Endothelial cell of umbilical vein (primary cell): ENCODE measurements at regions not wholly inside any gene's neighbourhood (a gene's known extent, or its start where the extent isn't known, plus 50 kb on each side); places are given as distances from the start of the nearest gene placed in this dataset.

ENCODE experiments used
- BruUV-seq: library from RNA; stranded (reverse); fragments of 400-500 nt; replicated peaks from 2 replicates; lab custom pipeline; 2021; lab: Mats Ljungman, UMichigan
- CTCF ChIA-PET: fragments of 300-600, 350-600 bp; sonication (Branson Sonifier 250); formaldehyde crosslinking; loops from one replicate; lab custom pipeline; 2021; ENCODE audit warnings: antibody characterized with exemption, inconsistent platforms; lab: Charles Lee
- POLR2A ChIA-PET: fragments of 300-600, 350-600 bp; sonication (Branson Sonifier 250); formaldehyde crosslinking; loops from one replicate; lab custom pipeline; 2021; ENCODE audit warnings: antibody characterized with exemption, inconsistent platforms; lab: Charles Lee
- DNase-seq: peaks from one replicate; pipeline ENCODE4 v3.0.0-alpha.2; 2011; ENCODE audit warnings: low read depth, low spot score
- FAIRE-seq: peaks from 2 replicates; lab custom pipeline; 2011; peaks lifted over from hg19 to GRCh38; lab: Jason Lieb, UNC
- H2AFZ ChIP-seq: 2 replicates; pipeline ENCODE4 v1.6.0; 2012; ENCODE audit warnings: low read depth, low read length, control low read depth, inconsistent platforms
- H3K27ac ChIP-seq: 2 replicates; pipeline ENCODE4 v1.5.1; 2011; ENCODE audit warnings: low read depth, mild to moderate bottlenecking, control low read depth, low read length, moderate library complexity; ENCODE audit not compliant: insufficient read depth
- H3K27me3 ChIP-seq, 2 experiments: 2 replicates each; pipeline versions ENCODE4 v1.6.0 to v1.6.1; 2011; ENCODE audit warnings: low read length in 2 of 2, mixed read lengths in 1 of 2; ENCODE audit not compliant: control insufficient read depth in 2 of 2, insufficient read depth in 2 of 2
- H3K36me3 ChIP-seq, 2 experiments: 2 replicates in 1 of 2; 3 replicates in 1 of 2; pipeline ENCODE4 v1.5.1; 2011; ENCODE audit warnings: low read length in 2 of 2, mild to moderate bottlenecking in 1 of 2, moderate library complexity in 1 of 2; ENCODE audit not compliant: control insufficient read depth in 2 of 2, insufficient read depth in 2 of 2; ENCODE audit errors: extremely low read depth in 1 of 2
- H3K4me1 ChIP-seq: 3 replicates; pipeline ENCODE4 v1.5.1; 2011; ENCODE audit warnings: mild to moderate bottlenecking, low read length; ENCODE audit not compliant: control insufficient read depth, insufficient read depth; ENCODE audit errors: extremely low read depth
- H3K4me2 ChIP-seq: 2 replicates; pipeline ENCODE4 v1.6.1; 2011; ENCODE audit warnings: low read length, control low read depth, mixed read lengths; ENCODE audit not compliant: insufficient read depth
- H3K4me3 ChIP-seq, 3 experiments: fragments of 200-600 bp in 1 of 3; sonication (generic), shearing (Covaris generic) in 1 of 3; replicated peaks in 1 of 3; 2 replicates each; pipeline ENCODE4 v1.5.1; 2011 to 2016; ENCODE audit warnings: control low read depth in 3 of 3, low read length in 3 of 3, mild to moderate bottlenecking in 2 of 3, inconsistent platforms in 1 of 3, low read depth in 1 of 3, moderate library complexity in 1 of 3; ENCODE audit not compliant: insufficient read depth in 1 of 3
- H3K79me2 ChIP-seq: 2 replicates; pipeline ENCODE4 v1.6.0; 2012; ENCODE audit warnings: low read length, inconsistent platforms; ENCODE audit not compliant: control insufficient read depth, insufficient read depth
- H3K9ac ChIP-seq: replicated peaks from 2 replicates; pipeline ENCODE3; 2011; ENCODE audit warnings: low read length, control low read depth; ENCODE audit not compliant: insufficient read depth; ENCODE audit errors: extremely low read depth
- H3K9me1 ChIP-seq: replicated peaks from 3 replicates; pipeline ENCODE4 v1.6.0; 2011; ENCODE audit warnings: mild to moderate bottlenecking, low read length; ENCODE audit not compliant: control insufficient read depth, insufficient read depth; ENCODE audit errors: extremely low read depth
- H3K9me3 ChIP-seq: replicated peaks from 2 replicates; pipeline ENCODE4 v1.5.1; 2012; ENCODE audit warnings: low read length, inconsistent platforms; ENCODE audit not compliant: control insufficient read depth, insufficient read depth
- H4K20me1 ChIP-seq: replicated peaks from 2 replicates; pipeline ENCODE3; 2011; ENCODE audit warnings: mild to moderate bottlenecking, low read length; ENCODE audit not compliant: control insufficient read depth, insufficient read depth; ENCODE audit errors: extremely low read depth
- CTCF ChIP-seq, 2 donors: IDR thresholded peaks; 1 replicate in 1 of 2; 2 replicates in 1 of 2; pipeline ENCODE4 v1.5.1; 2011; ENCODE audit warnings: low read length in 2 of 2, mild to moderate bottlenecking in 2 of 2, moderate library complexity in 2 of 2, control low read depth in 1 of 2, inconsistent platforms in 1 of 2, low read depth in 1 of 2; ENCODE audit not compliant: insufficient read depth in 1 of 2; ENCODE audit errors: extremely low read depth in 1 of 2
- EZH2 ChIP-seq: IDR thresholded peaks from 2 replicates; pipeline ENCODE4 v1.6.1; 2012; ENCODE audit warnings: borderline replicate concordance, low read depth, mild to moderate bottlenecking, moderate library complexity, low read length, inconsistent platforms; ENCODE audit not compliant: severe bottlenecking
- FOS ChIP-seq: IDR thresholded peaks from 2 replicates; pipeline ENCODE4 v1.6.1; 2011; ENCODE audit warnings: mild to moderate bottlenecking, low read length, moderate library complexity, borderline replicate concordance; ENCODE audit not compliant: insufficient read depth
- GATA2 ChIP-seq: IDR thresholded peaks from 2 replicates; pipeline ENCODE4 v1.7.0; 2011; ENCODE audit warnings: low read depth, mild to moderate bottlenecking, moderate library complexity, mixed read lengths, low read length; ENCODE audit not compliant: insufficient read length, insufficient read depth
- JUN ChIP-seq: IDR thresholded peaks from 2 replicates; pipeline ENCODE4 v1.6.1; 2011; ENCODE audit warnings: borderline replicate concordance, low read depth; ENCODE audit not compliant: insufficient read length, insufficient read depth
- MYC ChIP-seq: IDR thresholded peaks from one replicate; pipeline ENCODE4 v1.6.1; 2011; ENCODE audit warnings: mild to moderate bottlenecking, low read depth, low read length
- POLR2A ChIP-seq: IDR thresholded peaks from 2 replicates; pipeline ENCODE4 v1.6.1; 2012; ENCODE audit warnings: low read depth, mild to moderate bottlenecking, control low read depth, low read length
- POLR2AphosphoS5 ChIP-seq: IDR thresholded peaks from 2 replicates; pipeline ENCODE4 v1.6.1; 2012; ENCODE audit warnings: low read depth, mild to moderate bottlenecking, control low read depth, low read length, moderate library complexity; ENCODE audit not compliant: insufficient read depth
- dilution Hi-C: fragments of 300-500 bp; cut with MboI; formaldehyde crosslinking; loops from one replicate; pipeline ENCODE4 v1.15.0; 2019; ENCODE audit warnings: low sequenced_read_pairs; ENCODE audit not compliant: extremely low pct_ligation_motif_present
- intact Hi-C: fragments of 100-400 bp; cut with micrococcal nuclease; formaldehyde crosslinking; loops from one replicate; pipeline ENCODE4 v1.10.0; 2022
- TF ChIP-seq, protein P1 (sequence below): IDR thresholded peaks from 2 replicates; pipeline ENCODE4 v1.6.1; 2011; ENCODE audit not compliant: insufficient read depth, insufficient read length

DNA sequence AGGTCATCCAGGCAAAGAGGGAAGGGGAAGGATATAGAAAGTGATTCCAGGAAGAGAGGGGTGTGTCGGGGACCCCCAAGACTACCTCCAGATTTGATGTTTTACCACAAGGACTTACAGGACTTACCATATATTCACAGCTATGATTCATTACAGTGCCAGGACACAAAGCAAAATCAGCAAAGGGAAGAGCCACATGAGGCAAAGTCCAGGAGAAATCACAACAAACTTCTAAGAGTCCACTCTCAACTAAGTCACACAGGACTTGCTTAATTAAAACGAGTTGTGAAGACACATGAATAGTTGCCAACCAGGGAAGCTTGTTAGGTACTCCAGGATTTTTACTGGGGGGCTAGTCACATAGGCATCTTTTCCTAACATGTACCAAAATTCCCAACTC lies 217.3 kb downstream of the TTLL7 start:
- H3K4me1 ChIP-seq = no peaks in the 10 kb centered on the region
- no peak overlapping the region for H3K27ac ChIP-seq
- CTCF ChIA-PET = interaction anchor here (1.4 kb wide), 1 partner anchor 10 kb away, joined by 3 read pairs; no protein-coding TSS in a partner anchor
- dilution Hi-C loops = no loop called here
- H3K79me2 ChIP-seq = no peaks in the 10 kb centered on the region
- no peaks in the 10 kb centered on the region for H4K20me1 ChIP-seq
- H3K4me2 ChIP-seq = no peak overlapping the region
- no TSS peak for BruUV-seq
- no peaks in the 10 kb centered on the region for H3K36me3 ChIP-seq
- DNase-seq (no peak), FAIRE-seq (no peak)
- H3K9me1 ChIP-seq = no peaks in the 10 kb centered on the region
- no peak overlapping the region for H3K9ac ChIP-seq
- peaks cover 0 to 6% of the 10 kb centered on the region in 2 experiments for H3K27me3 ChIP-seq
- intact Hi-C loops = no loop called here
- no peak overlapping the region for H3K4me3 ChIP-seq
- no peaks in the 10 kb centered on the region for H3K9me3 ChIP-seq
- POLR2A ChIA-PET = no interaction called here
- TF ChIP-seq FOS = no peak
- TF ChIP-seq JUN = no peak
- TF ChIP-seq, protein P1, sequence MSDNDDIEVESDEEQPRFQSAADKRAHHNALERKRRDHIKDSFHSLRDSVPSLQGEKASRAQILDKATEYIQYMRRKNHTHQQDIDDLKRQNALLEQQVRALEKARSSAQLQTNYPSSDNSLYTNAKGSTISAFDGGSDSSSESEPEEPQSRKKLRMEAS = no peak
- TF ChIP-seq MYC = no peak
- no peak for TF ChIP-seq CTCF (IDR thresholded peaks at IDR 0.05; ENCODE audit: extremely low read depth in 1 of 2, insufficient read depth in 1 of 2, low read depth in 1 of 2, low read length in 2 of 2)
- TF ChIP-seq GATA2 = no peak
- TF ChIP-seq POLR2AphosphoS5 = no peak
- TF ChIP-seq POLR2A = no peak
- no peak for TF ChIP-seq EZH2
- no peak overlapping the region for H2AFZ ChIP-seq
